HG03039 (cell line): ENCODE measurements at regions not wholly inside any gene's neighbourhood (a gene's known extent, or its start where the extent isn't known, plus 50 kb on each side); places are given as distances from the start of the nearest gene placed in this dataset.
"Not testable (repeated sequence)": the region's sequence is repeated elsewhere in the genome, so short reads cannot be mapped to it uniquely, and the experiment has no call there.

Experiments
- ATAC-seq: cut with Tn5 transposase; IDR thresholded peaks from one replicate; pipeline ENCODE4 v1.9.1; 2021; ENCODE audit warnings: mild to moderate bottlenecking, moderate library complexity; ENCODE audit not compliant: unreplicated experiment

DNA sequence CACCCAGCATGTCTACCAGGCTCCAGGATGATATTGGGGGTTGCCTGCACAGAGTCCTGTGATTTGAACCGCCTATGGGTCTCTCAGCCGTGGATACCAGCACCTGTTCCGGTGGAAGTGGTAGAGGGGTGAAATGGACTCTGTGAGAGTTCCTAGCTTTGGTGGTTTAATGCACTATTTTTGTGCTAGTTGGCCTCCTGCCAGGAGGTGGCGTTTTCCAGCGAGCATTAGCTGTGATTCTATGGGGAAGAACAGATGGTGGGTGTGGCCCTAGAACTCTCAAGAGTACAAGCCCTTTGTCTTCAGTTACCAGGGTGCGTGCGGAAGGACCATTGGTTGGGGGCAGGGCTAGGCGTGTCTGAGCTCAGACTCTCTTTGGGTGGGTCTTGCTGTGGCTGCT lies 316.9 kb upstream of the AMOT start:
- no peak for ATAC-seq

DNA sequence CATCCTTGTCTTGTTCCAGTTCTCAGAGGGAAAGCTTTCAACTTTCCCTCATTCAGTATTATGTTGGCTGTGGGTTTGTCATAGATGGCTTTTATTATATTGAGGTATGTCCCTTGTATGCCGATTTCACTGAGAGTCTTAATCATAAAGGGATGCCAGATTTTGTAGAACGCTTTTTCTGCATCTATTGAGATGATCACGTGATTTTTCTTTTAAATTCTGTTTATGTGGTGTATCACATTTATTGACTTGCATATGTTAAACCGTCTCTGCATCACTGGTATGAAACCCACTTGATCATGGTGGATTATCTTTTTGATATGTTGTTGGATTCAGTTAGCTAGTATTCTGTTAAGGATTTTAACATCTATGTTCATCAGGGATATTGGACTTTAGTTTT lies 313.7 kb upstream of the AMOT start:
- not testable (repeated sequence) for ATAC-seq

DNA sequence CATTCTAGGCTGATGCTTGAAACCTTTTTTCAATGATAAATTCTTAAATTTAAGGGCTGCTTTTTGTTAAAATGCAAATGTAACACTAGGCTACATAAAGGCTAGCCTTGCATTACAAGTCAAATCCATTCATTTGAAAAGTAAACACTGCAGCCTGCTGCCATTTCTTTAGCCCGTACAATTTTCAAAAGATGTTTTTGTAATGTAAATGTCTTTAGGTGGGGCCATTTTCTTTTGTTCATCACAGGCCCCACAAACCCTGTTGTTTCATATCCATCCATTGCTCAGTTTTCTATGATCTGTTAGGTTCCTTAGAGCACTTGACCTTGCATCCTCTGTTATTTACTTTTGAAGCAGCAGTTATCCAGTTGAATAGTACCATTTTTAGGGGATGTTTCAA lies 296.2 kb upstream of the AMOT start:
- no peak for ATAC-seq

DNA sequence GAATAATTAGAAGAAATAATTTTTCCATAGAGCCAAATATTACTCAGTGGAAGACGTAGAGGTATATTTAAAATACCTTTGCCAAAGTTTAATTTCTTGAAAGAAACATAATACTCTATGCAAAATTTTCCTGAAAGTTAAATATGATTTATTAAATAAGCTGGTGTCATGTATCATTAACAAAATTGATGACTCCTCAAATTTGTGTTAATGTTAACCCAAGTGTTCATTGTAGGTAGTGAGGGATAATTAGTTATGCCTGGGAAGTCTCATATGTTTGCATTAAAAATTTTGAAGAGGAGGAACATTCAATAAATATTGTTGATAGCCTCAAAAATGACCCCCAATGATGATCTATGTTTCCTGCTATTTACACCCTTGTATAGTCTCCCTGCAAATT lies 292.7 kb upstream of the AMOT start:
- ATAC-seq: no peak

DNA sequence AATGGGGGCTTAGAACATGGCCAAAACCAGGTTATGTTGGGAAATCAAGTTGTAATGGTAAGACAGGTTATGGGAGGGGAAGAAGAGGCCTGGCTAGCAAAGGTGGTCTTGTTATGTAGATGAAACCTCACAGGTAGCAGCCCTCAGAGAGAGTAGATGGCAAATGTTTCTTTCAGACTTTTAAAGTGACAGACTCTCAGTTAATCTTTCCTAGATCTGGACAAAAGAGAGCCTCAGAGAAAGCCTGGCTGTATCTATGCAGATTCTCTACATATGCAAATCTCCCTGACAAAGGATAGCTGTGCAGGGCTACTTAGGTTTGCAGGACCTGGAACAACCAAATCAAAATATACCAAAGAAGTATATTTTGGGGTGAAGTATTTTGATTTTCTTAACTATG lies 284.1 kb upstream of the AMOT start:
- no peak for ATAC-seq

DNA sequence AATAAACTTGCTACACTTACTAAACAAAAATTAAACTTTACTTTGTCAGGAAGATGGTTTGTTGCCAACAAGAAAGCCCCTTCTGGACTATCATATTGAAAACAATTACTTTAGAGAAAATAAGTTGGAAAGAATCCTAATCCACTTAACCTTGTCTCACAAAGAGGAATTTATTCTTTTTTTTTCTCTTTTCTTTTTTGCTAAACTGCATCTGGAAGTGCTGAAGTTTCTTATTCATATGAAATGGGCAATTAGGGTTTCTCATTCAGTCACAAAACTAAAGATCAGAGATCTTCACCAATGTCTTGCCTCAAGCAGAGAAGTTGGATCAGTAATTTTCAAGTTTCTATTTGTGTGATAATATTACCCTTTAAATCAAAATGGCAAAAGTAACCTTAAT lies 234.9 kb upstream of the AMOT start:
- ATAC-seq: no peak

DNA sequence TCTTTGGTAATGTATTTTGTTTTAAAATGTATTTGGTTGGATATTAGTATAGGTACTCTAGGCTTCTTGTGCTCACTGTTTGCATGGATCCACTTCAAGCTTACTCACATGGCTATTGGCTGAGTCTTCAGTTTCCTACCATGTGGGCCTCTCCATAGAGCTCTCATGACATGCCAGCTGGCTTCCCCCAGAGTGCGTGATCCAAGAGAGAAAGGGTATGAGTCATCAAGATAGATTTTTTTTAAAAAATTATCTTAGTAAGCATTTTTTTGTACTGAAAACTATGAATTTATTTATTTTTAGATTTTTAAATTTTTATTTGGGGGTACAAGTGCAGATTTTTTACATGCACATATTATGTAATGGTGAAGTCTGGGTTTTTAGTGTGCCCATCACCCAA lies 219.1 kb upstream of the AMOT start:
- ATAC-seq: no peak

DNA sequence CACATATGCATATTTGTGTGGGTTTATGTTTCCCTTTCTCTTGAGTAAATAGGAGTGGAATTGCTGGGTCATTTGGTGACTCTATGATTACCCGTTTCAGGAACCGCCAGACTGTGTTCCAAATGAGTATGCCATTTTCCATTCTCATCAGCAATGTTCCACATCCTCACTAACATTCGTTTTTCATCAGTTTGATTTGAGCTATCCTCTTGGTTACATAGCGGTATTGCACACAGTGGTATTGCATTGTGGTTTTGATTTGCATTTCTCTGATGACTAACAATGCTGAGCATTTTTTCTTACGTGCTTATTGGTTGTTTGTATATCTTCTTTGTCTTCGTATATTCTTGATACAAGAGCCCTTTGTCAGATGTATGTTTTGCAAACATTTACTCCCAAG lies 218.0 kb upstream of the AMOT start:
- ATAC-seq: no peak

DNA sequence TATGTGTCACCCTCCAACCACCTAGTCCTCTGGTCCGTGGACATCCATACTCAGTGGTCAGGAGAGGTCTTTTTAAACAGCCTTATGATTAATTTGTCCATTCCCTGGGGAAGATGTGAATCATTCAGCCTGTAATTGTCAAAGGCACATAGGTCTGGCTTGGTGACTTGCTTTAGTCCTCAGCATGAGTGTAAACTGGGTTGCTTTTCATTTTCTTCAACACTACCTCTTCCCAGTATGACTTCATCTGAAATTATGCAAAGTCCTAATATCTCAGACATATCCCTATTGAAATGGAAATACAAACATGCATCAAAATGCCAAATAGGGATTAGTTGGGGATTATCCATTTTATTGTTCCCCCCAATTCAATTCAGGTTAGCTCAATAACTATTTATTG lies 208.3 kb upstream of the AMOT start:
- ATAC-seq: no peak

DNA sequence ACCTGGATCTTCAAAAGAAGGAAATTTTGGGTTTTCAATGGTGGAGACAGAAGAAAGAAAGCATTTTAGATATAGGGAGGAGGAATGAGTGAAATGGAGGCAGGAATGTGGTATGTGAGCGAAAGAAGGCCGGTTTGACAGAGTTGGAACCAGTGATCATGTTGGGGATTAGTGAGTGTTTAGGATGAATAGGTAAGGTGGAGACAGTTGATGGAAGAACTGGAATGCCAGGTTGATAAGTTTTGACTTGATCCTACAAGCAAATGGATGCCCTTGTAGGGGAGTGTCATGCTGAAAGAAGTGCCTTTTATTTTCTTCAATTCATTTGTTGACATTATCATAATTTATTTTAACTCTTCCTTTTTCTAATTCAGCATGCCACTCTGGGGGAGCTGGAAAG lies 207.8 kb upstream of the AMOT start:
- ATAC-seq: no peak

DNA sequence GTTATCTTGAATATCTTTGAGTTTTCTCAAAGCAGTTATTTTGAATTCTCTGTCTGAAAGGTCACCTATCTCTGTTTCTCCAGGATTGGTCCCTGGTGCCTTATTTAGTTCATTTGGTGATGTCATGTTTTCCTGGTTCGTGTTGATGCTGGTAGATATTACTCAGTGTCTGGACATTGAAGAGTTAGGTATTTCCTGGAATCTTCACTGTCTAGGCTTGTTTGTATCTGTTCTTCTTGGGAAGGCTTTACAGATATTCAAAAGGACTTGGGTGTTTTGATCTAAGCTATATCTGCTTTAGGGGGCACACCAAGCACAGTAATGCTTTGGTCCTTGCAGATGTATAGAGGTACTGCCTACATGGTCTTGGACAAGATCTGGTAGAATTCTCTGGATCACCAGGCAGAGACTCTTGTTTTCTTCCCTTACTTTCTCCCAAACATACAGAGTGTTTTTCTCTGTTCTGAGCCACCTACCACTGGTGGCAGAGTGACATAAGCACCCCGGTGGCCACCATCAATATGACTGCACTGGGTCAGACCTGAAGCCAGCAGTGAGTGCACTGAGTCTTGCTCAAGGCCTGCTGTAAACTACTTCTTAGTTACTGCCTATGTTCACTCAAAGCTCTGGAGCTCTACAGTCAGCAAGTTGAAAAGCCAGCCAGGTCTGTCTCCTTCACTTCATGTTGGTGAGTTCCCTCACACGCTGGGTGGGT lies 193.5 kb upstream of the AMOT start:
- ATAC-seq: no peak

DNA sequence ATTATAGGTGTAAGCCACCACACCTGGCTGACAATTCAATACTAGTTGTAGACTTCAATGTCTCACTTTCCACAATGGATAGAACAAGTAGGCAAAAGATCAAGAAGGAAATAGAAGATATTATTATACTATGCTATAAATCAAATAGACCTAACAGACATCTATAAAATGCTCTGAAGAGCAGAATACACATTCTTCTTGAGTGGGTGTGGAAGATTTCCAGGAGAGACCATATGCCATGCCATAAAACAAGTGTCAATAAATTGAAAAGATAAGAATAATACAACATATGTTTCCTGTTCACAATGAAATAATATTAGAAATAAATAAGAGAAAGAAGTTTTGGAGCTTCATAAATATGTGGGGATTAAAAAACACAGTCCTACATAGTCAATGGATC lies 179.3 kb upstream of the AMOT start:
- ATAC-seq: no peak

DNA sequence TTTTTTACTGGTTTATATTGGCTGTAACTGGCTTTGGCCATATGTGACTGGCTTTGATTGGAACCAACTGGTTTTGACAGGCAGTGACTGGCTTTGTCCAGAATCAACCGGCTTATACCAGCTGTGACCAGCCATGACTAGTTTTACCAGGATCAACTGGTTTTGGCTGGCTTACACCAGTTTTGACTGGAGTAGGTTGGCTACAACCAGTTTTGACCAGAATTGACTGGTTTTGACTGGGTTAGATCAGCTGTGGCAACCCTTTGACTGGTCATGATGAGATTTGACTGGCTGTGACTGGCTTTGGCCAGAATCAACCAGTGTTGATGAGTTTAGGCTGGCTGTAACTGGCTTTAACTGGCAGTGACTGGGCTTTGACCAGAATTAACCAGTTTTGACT lies 169.2 kb upstream of the AMOT start:
- ATAC-seq: no peak

DNA sequence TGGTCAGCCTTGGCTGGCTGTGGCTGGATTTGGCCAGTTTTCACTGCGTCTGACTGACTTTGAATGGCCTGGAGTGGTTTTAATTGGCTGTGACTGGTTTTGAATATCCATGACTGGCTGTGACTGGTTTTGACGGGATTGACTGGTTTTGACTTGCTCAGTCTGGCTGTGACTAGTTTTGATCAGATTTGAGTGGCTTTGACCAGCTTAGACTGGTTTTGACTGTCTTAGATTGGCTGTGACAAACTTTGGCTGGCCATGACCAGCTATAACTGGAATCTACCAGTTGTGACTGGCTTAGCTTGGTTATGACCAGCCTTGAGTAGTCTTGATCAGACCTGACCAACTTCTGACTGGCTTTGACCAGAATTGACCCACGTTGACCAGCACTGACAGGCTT lies 168.4 kb upstream of the AMOT start:
- no peak for ATAC-seq

DNA sequence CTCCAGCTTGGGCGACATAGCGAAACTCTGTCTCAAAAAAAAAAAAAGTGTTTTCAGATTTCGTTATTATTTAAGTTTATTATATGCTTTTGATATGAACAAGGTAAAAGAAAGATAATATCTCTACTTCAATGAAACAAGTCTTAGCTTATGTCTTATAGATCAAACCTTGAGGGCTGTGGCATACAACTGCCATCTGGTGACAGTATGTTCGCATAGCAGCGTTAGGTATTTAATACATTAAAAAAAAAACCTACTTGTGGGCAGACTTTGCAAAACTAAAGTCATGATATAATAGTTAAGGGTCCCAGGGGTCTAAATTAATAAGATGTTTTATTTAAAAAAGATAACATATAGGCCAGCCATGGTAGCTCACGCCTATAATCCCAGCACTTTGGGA lies 161.2 kb upstream of the AMOT start:
- ATAC-seq: no peak

DNA sequence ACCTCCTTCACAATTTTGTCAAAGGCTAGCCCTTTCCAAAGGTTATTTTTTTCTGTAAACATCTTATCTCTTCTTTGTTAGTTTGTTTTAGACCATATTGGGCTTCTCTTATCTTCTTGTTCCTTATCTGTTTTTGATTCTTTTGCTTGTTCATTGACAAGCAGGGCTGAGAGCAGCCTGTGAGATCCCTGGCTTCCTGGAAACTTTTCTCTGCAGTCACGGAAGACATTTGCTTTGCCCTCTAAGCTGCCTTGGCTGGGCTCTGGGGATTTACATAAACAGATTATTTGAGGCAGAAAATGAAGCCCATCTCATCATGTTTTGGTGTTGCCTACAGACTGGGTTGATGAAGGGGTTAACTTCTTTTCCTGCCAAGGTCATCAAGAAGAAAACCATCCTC lies 157.4 kb upstream of the AMOT start:
- no peak for ATAC-seq

DNA sequence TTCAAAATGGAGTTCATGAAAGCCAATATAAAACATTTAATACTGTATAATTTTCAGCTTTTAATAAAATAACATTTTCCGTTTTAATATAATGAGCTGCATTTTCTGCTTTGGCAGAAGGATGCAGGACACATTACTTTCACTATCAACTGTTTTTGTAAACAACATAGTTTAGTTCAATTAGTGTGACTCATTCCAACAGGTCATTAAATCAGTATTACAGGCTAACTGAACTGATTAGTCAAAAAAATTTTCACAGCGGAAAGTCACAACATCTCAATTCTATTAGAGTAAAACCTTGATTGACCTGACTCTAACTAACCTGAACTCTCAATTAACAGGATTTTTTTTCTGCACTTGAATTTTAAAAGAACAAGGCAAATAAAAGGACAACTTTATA lies 151.2 kb upstream of the AMOT start:
- no peak for ATAC-seq

DNA sequence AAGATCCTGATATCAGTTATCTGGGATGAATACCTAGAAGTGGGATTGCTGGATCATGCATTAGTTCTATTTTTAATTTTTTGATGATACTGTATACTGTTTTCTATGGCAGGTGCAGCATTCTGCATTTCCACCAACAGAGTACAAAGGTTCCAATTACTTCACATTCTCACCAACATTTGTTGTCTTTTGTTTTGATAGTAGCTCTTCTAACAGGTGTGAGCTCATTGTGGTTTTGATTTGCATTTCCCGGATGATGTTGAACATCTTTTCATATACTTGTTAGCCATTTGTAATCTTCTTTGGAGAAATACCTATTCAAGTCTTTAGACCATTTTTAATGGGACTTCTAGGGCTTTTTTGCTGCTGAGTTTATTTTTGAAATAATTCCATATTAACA lies 139.2 kb upstream of the AMOT start:
- no peak for ATAC-seq

DNA sequence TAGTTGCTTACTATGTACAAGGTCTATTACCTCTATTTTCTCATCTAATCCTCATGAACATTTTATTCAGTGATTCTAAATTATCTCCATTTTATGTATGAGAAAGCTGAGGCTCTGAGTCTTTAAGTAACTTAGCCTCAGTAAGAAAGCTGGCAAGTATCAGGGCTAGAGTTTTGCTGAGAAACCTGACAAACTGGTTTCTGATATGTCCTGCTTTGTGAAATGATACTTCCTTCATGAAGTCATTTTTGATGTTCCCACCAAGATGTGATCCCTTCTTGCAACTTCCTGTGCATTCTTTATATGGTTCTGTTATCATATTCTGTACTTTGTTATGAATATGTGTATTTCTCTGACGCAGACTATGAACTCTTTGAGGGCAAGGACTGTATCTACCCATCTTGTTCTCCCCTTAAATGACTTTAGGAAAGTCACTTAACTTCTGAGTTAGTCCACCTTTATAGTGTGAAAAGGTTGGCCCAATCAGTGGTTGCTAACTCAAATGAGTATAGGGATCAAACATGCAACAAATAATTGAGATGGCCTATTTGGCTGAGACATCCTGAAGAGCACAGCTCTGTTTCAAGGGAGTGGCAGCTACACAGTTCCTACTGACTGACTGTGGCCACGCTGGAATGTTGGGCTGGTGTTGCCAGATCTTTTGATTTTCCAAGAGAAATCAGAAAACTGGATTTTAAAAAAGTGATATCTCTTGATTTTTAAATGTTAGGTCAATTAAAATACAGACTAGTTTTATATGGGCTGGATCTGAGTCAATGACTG lies 127.9 kb upstream of the AMOT start:
- no peak for ATAC-seq

DNA sequence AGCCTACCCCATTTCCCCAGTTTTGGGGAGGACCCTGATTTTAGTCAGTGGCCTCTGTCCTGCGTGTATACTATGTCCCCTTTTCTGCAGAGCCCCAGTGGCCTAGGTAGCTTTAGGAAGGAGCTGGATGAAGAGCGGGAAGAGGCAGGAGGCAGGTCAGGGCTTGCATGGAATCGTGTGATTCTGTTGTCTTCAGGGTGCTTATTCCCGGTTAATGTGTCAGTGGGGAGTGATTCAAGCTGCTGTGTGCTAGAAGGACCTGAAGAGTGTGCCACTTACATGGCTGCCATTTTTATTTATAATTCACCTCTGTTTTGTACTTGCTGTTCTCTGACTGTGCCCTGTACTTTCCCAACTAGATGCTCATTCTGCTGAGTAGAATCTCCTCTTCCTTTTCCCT lies 127.3 kb upstream of the AMOT start:
- no peak for ATAC-seq

DNA sequence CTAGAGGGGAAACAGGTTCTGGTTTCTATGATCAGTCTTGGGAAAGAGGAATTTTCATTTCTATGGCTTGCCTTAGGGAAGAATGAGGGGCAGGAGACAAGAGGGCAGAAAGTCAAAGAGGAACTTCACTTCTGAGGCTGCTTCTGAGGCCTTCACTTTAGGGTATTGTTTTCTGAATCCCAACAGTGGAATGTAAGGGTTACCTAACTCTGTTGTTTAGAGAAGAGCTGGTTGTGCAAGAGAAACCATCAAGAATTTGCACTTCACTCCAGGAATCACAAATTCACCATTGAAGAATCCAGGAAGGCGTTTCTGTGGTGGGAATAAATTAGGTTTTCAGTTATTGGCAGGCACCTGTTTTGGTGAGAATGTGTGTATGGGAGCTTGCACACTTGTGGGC lies 126.7 kb upstream of the AMOT start:
- no peak for ATAC-seq

DNA sequence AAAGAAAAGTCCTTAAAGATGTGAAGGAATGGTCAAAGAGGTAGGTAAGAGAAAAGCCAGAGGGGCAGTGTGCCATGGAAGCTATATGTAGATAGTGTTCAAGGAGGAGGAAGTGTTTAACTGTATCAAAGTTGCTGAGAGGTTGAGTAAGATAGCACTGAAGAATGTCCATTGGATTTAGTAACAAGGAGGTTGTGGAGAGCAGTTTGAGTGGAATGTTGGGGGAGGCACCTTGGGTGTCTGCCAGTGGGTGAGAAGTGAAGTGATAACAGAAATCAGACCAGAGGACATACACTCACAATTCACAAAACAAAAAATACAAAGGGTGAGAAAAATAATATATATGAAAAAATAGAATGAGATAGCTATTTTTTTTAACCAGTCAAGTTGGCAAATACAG lies 121.3 kb upstream of the AMOT start:
- no peak for ATAC-seq
